H1 (cell line): ENCODE measurements at regions not wholly inside any gene's neighbourhood (a gene's known extent, or its start where the extent isn't known, plus 50 kb on each side); places are given as distances from the start of the nearest gene placed in this dataset.

ENCODE experiments used
- CTCF ChIA-PET: fragments of 300-600 bp; sonication (Branson Sonifier 250); formaldehyde crosslinking; loops from one replicate; lab custom pipeline; 2021; ENCODE audit not compliant: partially characterized antibody; lab: Charles Lee
- POLR2A ChIA-PET: fragments of 300-600 bp; sonication (Branson Sonifier 250); formaldehyde crosslinking; loops from one replicate; lab custom pipeline; 2021; ENCODE audit warnings: inconsistent platforms; ENCODE audit not compliant: partially characterized antibody; lab: Charles Lee
- DNase-seq, 2 experiments: peaks; one replicate each; pipeline versions ENCODE4 v3.0.0 to v3.0.0-alpha.2; 2010 to 2022; ENCODE audit warnings: low spot score in 2 of 2, low read depth in 1 of 2, mixed read lengths in 1 of 2
- FAIRE-seq: peaks from 2 replicates; lab custom pipeline; 2011; peaks lifted over from hg19 to GRCh38; lab: Jason Lieb, UNC
- H2AFZ ChIP-seq: 2 replicates; pipeline ENCODE4 v1.8.1; 2012; ENCODE audit warnings: low read length, inconsistent platforms
- H2AK5ac ChIP-seq: 2 replicates; pipeline ENCODE4 v1.6.1; 2013; ENCODE audit warnings: low read depth, low read length
- H2BK120ac ChIP-seq: replicated peaks from 2 replicates; pipeline ENCODE3; 2013; ENCODE audit warnings: low read depth, low read length, inconsistent platforms
- H2BK12ac ChIP-seq: 2 replicates; pipeline ENCODE4 v1.6.1; 2013; ENCODE audit warnings: low read depth, low read length
- H2BK15ac ChIP-seq: 2 replicates; pipeline ENCODE4 v1.6.1; 2013; ENCODE audit warnings: low read length
- H2BK20ac ChIP-seq: 2 replicates; pipeline ENCODE4 v1.6.1; 2013; ENCODE audit warnings: low read length
- H2BK5ac ChIP-seq: 2 replicates; pipeline ENCODE4 v1.6.1; 2013; ENCODE audit warnings: low read depth, low read length
- H3K14ac ChIP-seq: 2 replicates; pipeline ENCODE4 v1.6.1; 2013; ENCODE audit warnings: inconsistent platforms; ENCODE audit not compliant: insufficient read length
- H3K18ac ChIP-seq: 2 replicates; pipeline ENCODE4 v1.6.1; 2013; ENCODE audit warnings: low read length; ENCODE audit errors: extremely low read depth
- H3K23ac ChIP-seq: 2 replicates; pipeline ENCODE4 v1.6.1; 2013; ENCODE audit warnings: inconsistent platforms; ENCODE audit not compliant: insufficient read length
- H3K23me2 ChIP-seq: 2 replicates; pipeline ENCODE4 v1.6.1; 2013; ENCODE audit warnings: low read depth, low read length
- H3K27ac ChIP-seq: 2 replicates; pipeline ENCODE4 v1.6.1; 2011; ENCODE audit warnings: low read depth, low read length, inconsistent platforms
- H3K27me3 ChIP-seq, 4 experiments: replicated peaks in 1 of 4; 1 replicate in 1 of 4; 2 replicates in 3 of 4; pipeline versions ENCODE4 v1.6.1 to v1.8.1; 2011 to 2013; ENCODE audit warnings: low read length in 3 of 4, mild to moderate bottlenecking in 3 of 4, inconsistent platforms in 2 of 4, mixed read lengths in 2 of 4, moderate library complexity in 1 of 4; ENCODE audit not compliant: control insufficient read depth in 3 of 4, insufficient read depth in 3 of 4; ENCODE audit errors: extremely low read depth in 1 of 4
- H3K36me3 ChIP-seq, 4 experiments: 2 replicates each; pipeline versions ENCODE4 v1.6.1 to v1.8.1; 2011 to 2013; ENCODE audit warnings: mild to moderate bottlenecking in 4 of 4, low read length in 3 of 4, moderate library complexity in 2 of 4, control low read depth in 1 of 4, inconsistent platforms in 1 of 4; ENCODE audit not compliant: insufficient read depth in 4 of 4, control insufficient read depth in 2 of 4
- H3K4ac ChIP-seq: replicated peaks from 2 replicates; pipeline ENCODE3; 2013; ENCODE audit warnings: low read length, low read depth, mixed read lengths, inconsistent platforms; ENCODE audit not compliant: insufficient read length
- H3K4me1 ChIP-seq, 4 experiments: replicated peaks in 1 of 4; 1 replicate in 1 of 4; 2 replicates in 3 of 4; pipeline versions ENCODE4 v1.6.1 to v1.8.1; 2011 to 2013; ENCODE audit warnings: low read length in 3 of 4, inconsistent platforms in 2 of 4, mixed read lengths in 1 of 4; ENCODE audit not compliant: insufficient read depth in 4 of 4, control insufficient read depth in 3 of 4
- H3K4me2 ChIP-seq, 2 experiments: 2 replicates each; pipeline versions ENCODE4 v1.6.1 to v1.8.1; 2011 to 2013; ENCODE audit warnings: low read depth in 2 of 2, low read length in 2 of 2, control low read depth in 1 of 2, inconsistent platforms in 1 of 2, mild to moderate bottlenecking in 1 of 2; ENCODE audit not compliant: insufficient read depth in 1 of 2
- H3K4me3 ChIP-seq, 4 experiments: fragments of 200-600, 300-600 bp in 1 of 4; sonication (generic), shearing (Covaris generic), sonication (Bioruptor Twin) in 1 of 4; 2 replicates each; pipeline versions ENCODE4 v1.5.1 to v1.8.1; 2011 to 2016; ENCODE audit warnings: low read length in 4 of 4, low read depth in 3 of 4, control low read depth in 2 of 4, inconsistent platforms in 2 of 4, mild to moderate bottlenecking in 2 of 4, mixed read lengths in 1 of 4, moderate library complexity in 1 of 4; ENCODE audit not compliant: insufficient read depth in 2 of 4; ENCODE audit errors: extremely low read depth in 1 of 4
- H3K56ac ChIP-seq: replicated peaks from 2 replicates; pipeline ENCODE3; 2013; ENCODE audit warnings: low read depth, mild to moderate bottlenecking, mixed read lengths, low read length, inconsistent platforms; ENCODE audit not compliant: insufficient read length
- H3K79me1 ChIP-seq: 2 replicates; pipeline ENCODE4 v1.6.1; 2013; ENCODE audit warnings: low read depth, low read length, control low read depth
- H3K79me2 ChIP-seq, 2 experiments: 2 replicates each; pipeline versions ENCODE4 v1.6.1 to v1.8.1; 2012 to 2013; ENCODE audit warnings: low read length in 2 of 2, mild to moderate bottlenecking in 2 of 2, inconsistent platforms in 1 of 2; ENCODE audit not compliant: insufficient read depth in 2 of 2, control insufficient read depth in 1 of 2
- H3K9ac ChIP-seq, 4 experiments: replicated peaks in 1 of 4; 1 replicate in 1 of 4; 2 replicates in 3 of 4; pipeline versions ENCODE4 v1.6.1 to v1.8.1; 2011 to 2013; ENCODE audit warnings: low read depth in 3 of 4, low read length in 3 of 4, control low read depth in 2 of 4, mild to moderate bottlenecking in 2 of 4, moderate library complexity in 2 of 4, inconsistent platforms in 1 of 4; ENCODE audit errors: extremely low read depth in 1 of 4
- H3K9me3 ChIP-seq, 2 experiments: 2 replicates each; pipeline versions ENCODE4 v1.6.1 to v1.8.1; 2012 to 2013; ENCODE audit warnings: mild to moderate bottlenecking in 2 of 2, moderate library complexity in 2 of 2, control low read depth in 1 of 2, inconsistent platforms in 1 of 2, low read depth in 1 of 2, low read length in 1 of 2, mixed read lengths in 1 of 2; ENCODE audit not compliant: insufficient read depth in 2 of 2
- H4K20me1 ChIP-seq, 2 experiments: replicated peaks in 1 of 2; 2 replicates each; pipeline versions ENCODE3 to v1.8.1; 2011 to 2013; ENCODE audit warnings: inconsistent platforms in 2 of 2, low read length in 2 of 2, mild to moderate bottlenecking in 1 of 2; ENCODE audit not compliant: insufficient read depth in 2 of 2, control insufficient read depth in 1 of 2
- H4K5ac ChIP-seq: 2 replicates; pipeline ENCODE4 v1.6.1; 2013; ENCODE audit warnings: low read length, low read depth, mixed read lengths, inconsistent platforms; ENCODE audit not compliant: insufficient read length
- H4K8ac ChIP-seq: 2 replicates; pipeline ENCODE4 v1.8.0; 2013; ENCODE audit warnings: mild to moderate bottlenecking, moderate library complexity, low read length, inconsistent platforms; ENCODE audit not compliant: insufficient read depth; ENCODE audit errors: extremely low read depth
- H4K91ac ChIP-seq: replicated peaks from 2 replicates; pipeline ENCODE3; 2013; ENCODE audit warnings: low read length, mixed read lengths, inconsistent platforms; ENCODE audit not compliant: insufficient read length
- BCL11A ChIP-seq, 2 experiments: IDR thresholded peaks; one replicate each; pipeline ENCODE4 v1.6.1; 2011; ENCODE audit warnings: low read depth in 2 of 2, low read length in 2 of 2, mild to moderate bottlenecking in 2 of 2
- CHD1 ChIP-seq: IDR thresholded peaks from 2 replicates; pipeline ENCODE4 v1.6.1; 2012; ENCODE audit warnings: low read depth, low read length, improper control_type of control experiment
- CREB1 ChIP-seq: IDR thresholded peaks from 2 replicates; pipeline ENCODE4 v1.6.1; 2012; ENCODE audit warnings: inconsistent platforms
- GABPA ChIP-seq: IDR thresholded peaks from 2 replicates; pipeline ENCODE4 v1.6.1; 2011; ENCODE audit warnings: mild to moderate bottlenecking, low read length, moderate library complexity, borderline replicate concordance; ENCODE audit not compliant: insufficient read depth
- JUN ChIP-seq: IDR thresholded peaks from 2 replicates; pipeline ENCODE4 v1.6.1; 2011; ENCODE audit warnings: low read depth, mild to moderate bottlenecking, improper control_type of control experiment, low read length
- KDM1A ChIP-seq: fragments of 200-600, 300-600 bp; sonication (generic); IDR thresholded peaks from 2 replicates; pipeline ENCODE4 v1.7.1; 2016; ENCODE audit warnings: mild to moderate bottlenecking, low read length, borderline replicate concordance
- KDM5A ChIP-seq: fragments of 200-600 bp; IDR thresholded peaks from 2 replicates; pipeline ENCODE4 v1.7.1; 2012; ENCODE audit warnings: mild to moderate bottlenecking, low read length, inconsistent platforms, mixed read lengths
- POLR2A ChIP-seq, 2 experiments: IDR thresholded peaks; 1 replicate in 1 of 2; 2 replicates in 1 of 2; pipeline ENCODE4 v1.6.1; 2011; ENCODE audit warnings: low read depth in 2 of 2, low read length in 2 of 2, mild to moderate bottlenecking in 2 of 2; ENCODE audit errors: control extremely low read depth in 1 of 2
- POU5F1 ChIP-seq: IDR thresholded peaks from 2 replicates; pipeline ENCODE4 v1.6.1; 2011; ENCODE audit warnings: low read depth, mild to moderate bottlenecking, low read length, moderate library complexity
- RAD21 ChIP-seq, 2 experiments: IDR thresholded peaks in 1 of 2; conservative IDR thresholded peaks in 1 of 2; 2 replicates each; pipeline ENCODE4 v1.6.1; 2011; ENCODE audit warnings: low read depth in 2 of 2, low read length in 2 of 2, improper control_type of control experiment in 1 of 2, inconsistent platforms in 1 of 2, mild to moderate bottlenecking in 1 of 2, moderate library complexity in 1 of 2
- RXRA ChIP-seq: IDR thresholded peaks from 2 replicates; pipeline ENCODE4 v1.6.1; 2011; ENCODE audit warnings: low read depth, mild to moderate bottlenecking, low read length, moderate library complexity; ENCODE audit not compliant: insufficient read depth
- SIRT6 ChIP-seq: IDR thresholded peaks from one replicate; pipeline ENCODE4 v1.7.1; 2012; ENCODE audit warnings: low read length, inconsistent platforms
- SP2 ChIP-seq: IDR thresholded peaks from 2 replicates; pipeline ENCODE4 v1.6.1; 2012; ENCODE audit warnings: mild to moderate bottlenecking, low read length, inconsistent platforms
- SUZ12 ChIP-seq: fragments of 200-600 bp; sonication (generic); IDR thresholded peaks from 2 replicates; pipeline ENCODE4 v1.6.1; 2012; ENCODE audit warnings: mild to moderate bottlenecking, inconsistent platforms, low read length, moderate library complexity, mixed read lengths
- WGBS, 2 experiments: shearing (Covaris generic) in 1 of 2; methylation state at CpG; one replicate each; pipeline versions ENCODE4 v1.1.6 to v1.1.7; 2013 to 2015; ENCODE audit warnings: low lambda C conversion rate in 2 of 2, mixed read lengths in 2 of 2, inconsistent platforms in 1 of 2, low coverage in 1 of 2, missing lambda C conversion rate in 1 of 2; ENCODE audit not compliant: insufficient replicate concordance in 2 of 2, insufficient coverage in 1 of 2, insufficient read length in 1 of 2; ENCODE audit errors: extremely low coverage in 1 of 2, missing lambda C conversion rate in 1 of 2; 5-methylcytosine and 5-hydroxymethylcytosine counted together

DNA sequence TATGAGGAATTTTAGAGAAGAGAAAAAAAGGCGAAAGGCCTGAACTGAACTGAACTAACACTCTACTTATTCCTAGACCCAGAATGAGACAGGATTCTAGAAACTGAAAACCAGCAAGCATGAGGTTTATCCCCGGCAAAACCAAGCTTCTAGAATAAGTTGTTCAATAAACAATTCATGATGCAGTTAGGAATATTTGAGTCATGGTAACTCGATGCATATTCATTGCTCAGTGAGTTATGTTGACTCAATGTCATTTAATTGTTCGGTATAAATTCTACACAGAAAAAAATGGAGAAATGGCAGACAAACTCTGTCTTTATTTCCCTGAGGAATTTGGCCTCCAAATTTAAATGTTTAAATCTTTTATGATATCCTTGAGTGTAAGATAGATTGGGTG, 321.5 kb downstream of the SATB2 start:
- CTCF ChIA-PET: interaction anchor here (0.6 to 0.9 kb wide), 3 partner anchors 9 to 58 kb away, joined by 3 read pairs; no protein-coding TSS in a partner anchor
- DNase-seq: no peak

More for the DNA sequence above, 321.5 kb downstream of the SATB2 start:
- Histone ChIP-seq H3K27me3 (no peaks in the 10 kb centered on the region), H4K91ac (no peak overlapping the region), H3K4me2 (no peak overlapping the region), H3K9ac (no peak overlapping the region), H2BK15ac (no peak overlapping the region), H3K79me1 (no peaks in the 10 kb centered on the region), H2BK12ac (no peak overlapping the region), H4K5ac (no peak overlapping the region), H4K20me1 (no peaks in the 10 kb centered on the region), H3K18ac (no peak overlapping the region), H3K4me1 (no peaks in the 10 kb centered on the region), H3K14ac (no peak overlapping the region), H3K9me3 (peaks cover 2 to 3% of the 10 kb centered on the region in 2 experiments; a peak in 1 of 4 replicates), H3K56ac (no peak overlapping the region), H3K4me3 (no peak overlapping the region), H3K36me3 (no peaks in the 10 kb centered on the region), H2BK20ac (no peak overlapping the region), H3K23me2 (no peaks in the 10 kb centered on the region), H3K27ac (no peak overlapping the region), H2AK5ac (no peak overlapping the region), H3K23ac (no peak overlapping the region), H4K8ac (no peak overlapping the region), H3K4ac (no peak overlapping the region), H2BK5ac (no peak overlapping the region)
- 92% methylated on average over 4 of the region's 4 CpGs; no CpG with 5 or more reads in 1 of the 2 experiments for WGBS, 2 experiments
- FAIRE-seq: no peak
- TF ChIP-seq CHD1: no peak
- no peak for TF ChIP-seq POU5F1
- no peak for TF ChIP-seq GABPA
- TF ChIP-seq KDM1A: no peak
- no peak for TF ChIP-seq SP2
- no peak for TF ChIP-seq JUN
- TF ChIP-seq POLR2A (IDR thresholded peaks at IDR 0.05; ENCODE audit: control extremely low read depth in 1 of 2, low read depth in 2 of 2, low read length in 2 of 2): no peak
- no peak for TF ChIP-seq CREB1
- TF ChIP-seq SUZ12: no peak
- TF ChIP-seq RAD21 (IDR thresholded peaks at IDR 0.05 in 1 of 2, conservative IDR thresholded peaks at IDR 0.05 in 1 of 2; ENCODE audit: low read depth in 2 of 2, low read length in 2 of 2): no peak
- TF ChIP-seq SIRT6: no peak
- TF ChIP-seq KDM5A: no peak
- TF ChIP-seq BCL11A (IDR thresholded peaks at IDR 0.05; ENCODE audit: low read depth in 2 of 2, low read length in 2 of 2): no peak
- no peak for TF ChIP-seq RXRA
- TF ChIP-seq, all 59 proteins: peak for 0
- POLR2A ChIA-PET: no interaction called here
- Histone ChIP-seq H2AFZ (no peak overlapping the region), H2BK120ac (no peak overlapping the region), H3K79me2 (no peaks in the 10 kb centered on the region)
